HCT116 (cell line): ENCODE measurements at regions not wholly inside any gene's neighbourhood (a gene's known extent, or its start where the extent isn't known, plus 50 kb on each side); places are given as distances from the start of the nearest gene placed in this dataset.

Experiments
- ATAC-seq: fragments of 200-7000 bp; cut with Tn5 transposase; 2 replicates; pipeline ENCODE4 v1.9.1; 2020; ENCODE audit warnings: mild to moderate bottlenecking, moderate library complexity
- BruUV-seq: library from RNA; stranded (reverse); fragments of 400-500 nt; replicated peaks from 2 replicates; lab custom pipeline; 2021; lab: Mats Ljungman, UMichigan
- CTCF ChIA-PET: fragments of 300-600 bp; sonication (Branson Sonifier 250); formaldehyde crosslinking; loops from one replicate; lab custom pipeline; 2021; ENCODE audit warnings: antibody characterized with exemption; lab: Charles Lee
- POLR2A ChIA-PET: fragments of 300-600, 350-600 bp; sonication (Branson Sonifier 250); formaldehyde crosslinking; loops from one replicate; lab custom pipeline; 2021; ENCODE audit warnings: antibody characterized with exemption; lab: Charles Lee
- RAD21 ChIA-PET, 2 experiments: fragments of 300-600 bp; sonication (Branson Sonifier 250); formaldehyde crosslinking; loops; one replicate each; lab custom pipeline; 2023; ENCODE audit warnings: low total read pairs in 2 of 2; ENCODE audit not compliant: uncharacterized antibody in 2 of 2, unreplicated experiment in 2 of 2, low non-redundant PET in 1 of 2; lab: Charles Lee
- DNase-seq: peaks from one replicate; pipeline ENCODE4 v3.0.0-alpha.2; 2010; ENCODE audit warnings: low read depth, low spot score
- H2AFZ ChIP-seq: fragments of 200-600 bp; shearing (Covaris generic), sonication (generic); 2 replicates; pipeline ENCODE4 v1.6.1; 2017; ENCODE audit warnings: low read depth, mixed run types, mixed read lengths, antibody characterized with exemption, low read length; ENCODE audit not compliant: poor library complexity, severe bottlenecking
- H3K27ac ChIP-seq: 2 replicates; pipeline ENCODE4 v1.5.1; 2012; ENCODE audit warnings: low read depth, low read length
- H3K27me3 ChIP-seq: fragments of 200-600 bp; sonication (generic); 2 replicates; pipeline ENCODE4 v1.6.1; 2016; ENCODE audit warnings: mixed run types, low read length, mixed read lengths; ENCODE audit not compliant: insufficient read depth
- H3K36me3 ChIP-seq, 2 experiments: fragments of 200-500 bp in 1 of 2; fragments of 200-600 bp in 1 of 2; sonication (Bioruptor generic) in 1 of 2; sonication (generic) in 1 of 2; 2 replicates each; pipeline versions ENCODE4 v1.5.1 to v1.6.1; 2014 to 2016; ENCODE audit warnings: low read length in 2 of 2, inconsistent platforms in 1 of 2, mixed read lengths in 1 of 2, mixed run types in 1 of 2; ENCODE audit not compliant: insufficient read depth in 2 of 2, control insufficient read depth in 1 of 2
- H3K4me1 ChIP-seq, 2 experiments: fragments of 200-600 bp in 1 of 2; sonication (generic) in 1 of 2; 2 replicates each; pipeline versions ENCODE4 v1.5.1 to v1.6.1; 2012 to 2017; ENCODE audit warnings: low read length in 2 of 2, inconsistent platforms in 1 of 2, mild to moderate bottlenecking in 1 of 2, mixed read lengths in 1 of 2, mixed run types in 1 of 2, moderate library complexity in 1 of 2; ENCODE audit not compliant: insufficient read depth in 2 of 2, control insufficient read depth in 1 of 2
- H3K4me2 ChIP-seq: fragments of 200-600 bp; sonication (generic); 2 replicates; pipeline ENCODE4 v1.6.1; 2017; ENCODE audit warnings: mixed run types, low read length, mixed read lengths
- H3K4me3 ChIP-seq, 2 experiments: fragments of 200-600 bp in 1 of 2; sonication (generic) in 1 of 2; replicated peaks in 1 of 2; 2 replicates each; pipeline ENCODE4 v1.5.1; 2011 to 2016; ENCODE audit warnings: low read length in 2 of 2, control low read depth in 1 of 2, low read depth in 1 of 2, mild to moderate bottlenecking in 1 of 2, mixed read lengths in 1 of 2, mixed run types in 1 of 2
- H3K79me2 ChIP-seq: fragments of 200-600 bp; sonication (generic); 2 replicates; pipeline ENCODE4 v1.6.1; 2017; ENCODE audit warnings: mild to moderate bottlenecking, mixed run types, low read length, moderate library complexity, mixed read lengths; ENCODE audit not compliant: insufficient read depth
- H3K9ac ChIP-seq: fragments of 200-600 bp; sonication (generic); 2 replicates; pipeline ENCODE4 v1.6.1; 2016; ENCODE audit warnings: low read length, mixed read lengths
- H3K9me2 ChIP-seq: fragments of 200-600 bp; sonication (generic), shearing (Covaris generic); 2 replicates; pipeline ENCODE4 v1.6.1; 2017; ENCODE audit warnings: mixed run types, mild to moderate bottlenecking, moderate library complexity; ENCODE audit not compliant: insufficient read depth
- H3K9me3 ChIP-seq, 2 experiments: fragments of 200-500 bp in 1 of 2; fragments of 200-600 bp in 1 of 2; sonication (Bioruptor generic) in 1 of 2; sonication (generic) in 1 of 2; 2 replicates each; pipeline ENCODE4 v1.6.1; 2014 to 2017; ENCODE audit warnings: low read length in 2 of 2, mixed read lengths in 2 of 2, inconsistent platforms in 1 of 2, low read depth in 1 of 2, mild to moderate bottlenecking in 1 of 2, mixed run types in 1 of 2, moderate library complexity in 1 of 2; ENCODE audit not compliant: control insufficient read depth in 1 of 2, insufficient read depth in 1 of 2
- H4K20me1 ChIP-seq: fragments of 200-600 bp; sonication (generic), shearing (Covaris generic); 2 replicates; pipeline ENCODE4 v1.6.1; 2017; ENCODE audit warnings: mixed run types, mild to moderate bottlenecking, moderate library complexity; ENCODE audit not compliant: insufficient read depth
- CTCF ChIP-seq, 3 experiments: fragments of 200-600 bp in 1 of 3; sonication (generic) in 1 of 3; IDR thresholded peaks in 2 of 3; conservative IDR thresholded peaks in 1 of 3; 2 replicates each; pipeline ENCODE4 v1.5.1; 2012 to 2017; ENCODE audit warnings: low read depth in 2 of 3, low read length in 2 of 3, antibody characterized with exemption in 1 of 3, borderline replicate concordance in 1 of 3, control low read depth in 1 of 3, mild to moderate bottlenecking in 1 of 3, mixed read lengths in 1 of 3, mixed run types in 1 of 3, moderate library complexity in 1 of 3; ENCODE audit not compliant: insufficient read depth in 1 of 3
- EZH2 ChIP-seq: fragments of 200-600 bp; sonication (generic); IDR thresholded peaks from 2 replicates; pipeline ENCODE4 v1.6.1; 2017; ENCODE audit warnings: antibody characterized with exemption, mixed run types
- FOSL1 ChIP-seq: IDR thresholded peaks from 2 replicates; pipeline ENCODE4 v1.6.1; 2012; ENCODE audit warnings: low read depth
- RAD21 ChIP-seq: IDR thresholded peaks from 2 replicates; pipeline ENCODE4 v1.6.1; 2012; ENCODE audit warnings: low read depth, mild to moderate bottlenecking
- REST ChIP-seq: IDR thresholded peaks from 2 replicates; pipeline ENCODE4 v1.6.1; 2012; ENCODE audit warnings: low read depth
- SRF ChIP-seq: IDR thresholded peaks from 2 replicates; pipeline ENCODE4 v1.6.1; 2012; ENCODE audit warnings: low read depth
- intact Hi-C: fragments of 100-400 bp; cut with micrococcal nuclease; formaldehyde crosslinking; loops from 2 replicates; pipeline ENCODE4 v1.10.0; 2022

GRCh38 chr10:120270906-120271305 lies 186.1 kb upstream of the PLPP4 start:
- no peak overlapping the region for H3K9ac ChIP-seq

More at GRCh38 chr10:120270906-120271305, 186.1 kb upstream of the PLPP4 start:
- Histone ChIP-seq H3K9me3 (no peaks in the 10 kb centered on the region), H4K20me1 (no peaks in the 10 kb centered on the region), H3K79me2 (no peaks in the 10 kb centered on the region), H3K9me2 (no peaks in the 10 kb centered on the region), H3K27me3 (peaks cover 42% of the 10 kb centered on the region), H3K27ac (no peak overlapping the region), H3K4me3 (no peak overlapping the region), H2AFZ (no peak overlapping the region), H3K36me3 (no peaks in the 10 kb centered on the region), H3K4me1 (no peaks in the 10 kb centered on the region), H3K4me2 (no peak overlapping the region)
- ATAC-seq (no peak), DNase-seq (no peak)
- no TSS peak for BruUV-seq
- ChIA-PET RAD21 (no interaction called here), POLR2A (no interaction called here), CTCF (no interaction called here)
- TF ChIP-seq EZH2 (no peak), RAD21 (no peak), REST (no peak), FOSL1 (no peak), CTCF (IDR thresholded peaks at IDR 0.05 in 2 of 3, conservative IDR thresholded peaks at IDR 0.05 in 1 of 3; ENCODE audit: borderline replicate concordance in 1 of 3, insufficient read depth in 1 of 3, low read depth in 2 of 3, low read length in 2 of 3) (no peak), SRF (no peak)
- intact Hi-C loops: no loop called here
